GM18517 (cell line): ENCODE measurements at regions not wholly inside any gene's neighbourhood (a gene's known extent, or its start where the extent isn't known, plus 50 kb on each side); places are given as distances from the start of the nearest gene placed in this dataset.

ENCODE experiments used
- ATAC-seq: cut with Tn5 transposase; IDR thresholded peaks from one replicate; pipeline ENCODE4 v1.9.1; 2021; ENCODE audit warnings: mild to moderate bottlenecking, moderate library complexity; ENCODE audit not compliant: unreplicated experiment

DNA sequence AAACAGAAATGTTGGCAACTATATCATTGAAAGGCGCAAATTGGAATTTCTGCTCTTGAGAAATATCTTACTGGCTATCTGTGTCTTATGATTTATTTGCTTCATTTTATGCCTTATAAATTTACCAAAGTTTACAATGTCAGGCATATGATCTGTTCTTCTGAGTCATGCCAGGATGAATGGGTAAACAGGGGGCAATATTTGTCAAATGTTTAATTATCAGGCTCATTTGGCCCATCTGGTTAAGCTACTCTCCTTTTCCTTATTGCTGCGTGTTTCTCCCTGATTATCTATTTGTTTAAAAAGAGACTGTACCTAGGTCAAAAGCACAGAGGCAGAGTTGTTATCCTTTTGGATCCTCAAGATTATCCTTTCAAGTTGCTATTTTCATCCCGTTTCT is 903.8 kb upstream of the PCDH10 start:
- ATAC-seq, result no peak

- ATAC-seq, result no peak
Observed at GRCh38 chr4:132264176-132264575, 884.9 kb upstream of the PCDH10 start.

DNA sequence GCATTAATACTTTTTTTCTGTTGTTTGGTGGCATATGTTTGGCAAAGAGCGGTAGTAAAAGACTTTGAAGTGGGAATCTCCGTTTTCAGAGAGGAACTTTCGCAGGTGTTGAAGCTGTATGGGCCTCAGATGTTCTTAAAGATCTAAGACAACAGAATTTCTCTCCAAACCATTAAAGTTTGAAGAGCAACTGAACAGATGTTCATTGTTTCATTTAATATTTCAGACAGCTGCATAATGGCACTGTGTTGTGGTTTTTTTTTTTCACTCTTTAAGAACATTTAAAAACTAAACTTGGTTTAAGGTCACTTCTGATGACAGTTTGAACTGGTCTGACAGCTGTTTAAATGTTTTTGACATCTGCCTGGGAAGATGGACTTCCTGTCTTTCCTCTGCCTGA is 882.7 kb upstream of the PCDH10 start:
- ATAC-seq, result no peak

DNA sequence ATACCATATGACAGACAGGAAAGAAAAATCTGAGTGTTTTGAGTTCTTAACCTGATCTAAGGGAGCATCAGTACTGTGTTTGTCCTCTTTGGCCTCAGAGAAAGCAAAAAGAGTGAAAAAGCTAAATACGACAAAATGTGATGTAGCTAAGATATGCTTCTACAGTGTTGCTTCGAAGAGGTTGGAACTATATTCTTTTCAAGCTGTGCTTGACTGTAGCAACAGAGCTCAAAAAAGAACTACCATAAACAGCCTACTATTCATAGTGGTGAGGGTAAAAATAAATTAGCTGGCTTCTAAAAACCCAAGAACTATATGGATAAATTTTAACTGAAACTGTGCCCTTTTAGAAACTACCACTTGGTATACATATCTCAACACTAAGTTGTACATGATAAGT is 881.8 kb upstream of the PCDH10 start:
- no peak for ATAC-seq

DNA sequence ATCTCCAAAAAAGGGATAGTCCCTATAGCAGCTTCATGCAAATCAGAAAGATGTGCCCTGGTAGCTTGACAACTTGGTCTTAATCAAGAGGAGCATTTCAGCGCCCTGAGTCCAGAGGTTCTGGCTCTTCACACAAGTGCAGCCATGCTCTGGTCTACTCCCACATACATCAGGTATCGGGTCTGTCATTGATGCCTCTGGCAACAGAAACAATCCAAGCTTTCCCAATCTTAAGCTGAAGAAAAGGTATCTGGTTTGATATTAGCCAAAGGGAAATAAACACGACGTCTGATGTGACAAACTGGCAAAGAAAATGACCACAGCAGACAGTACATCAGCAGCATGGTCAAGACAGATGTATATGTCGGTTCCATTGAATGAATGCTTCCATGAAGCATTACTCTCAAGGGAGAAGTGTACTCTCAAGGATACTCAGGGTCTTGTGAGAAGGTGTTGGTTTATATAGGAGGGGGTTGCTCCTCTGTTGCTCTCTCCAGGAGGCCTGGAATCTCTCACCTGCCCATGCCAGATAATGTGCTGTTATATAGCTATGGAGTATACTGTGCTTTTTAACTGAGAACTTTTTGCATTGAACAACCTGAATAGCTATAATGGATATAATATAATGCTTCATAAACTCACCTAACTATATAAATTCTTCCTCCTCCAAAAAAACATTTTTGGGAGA is 879.6 kb upstream of the PCDH10 start:
- ATAC-seq, result no peak

DNA sequence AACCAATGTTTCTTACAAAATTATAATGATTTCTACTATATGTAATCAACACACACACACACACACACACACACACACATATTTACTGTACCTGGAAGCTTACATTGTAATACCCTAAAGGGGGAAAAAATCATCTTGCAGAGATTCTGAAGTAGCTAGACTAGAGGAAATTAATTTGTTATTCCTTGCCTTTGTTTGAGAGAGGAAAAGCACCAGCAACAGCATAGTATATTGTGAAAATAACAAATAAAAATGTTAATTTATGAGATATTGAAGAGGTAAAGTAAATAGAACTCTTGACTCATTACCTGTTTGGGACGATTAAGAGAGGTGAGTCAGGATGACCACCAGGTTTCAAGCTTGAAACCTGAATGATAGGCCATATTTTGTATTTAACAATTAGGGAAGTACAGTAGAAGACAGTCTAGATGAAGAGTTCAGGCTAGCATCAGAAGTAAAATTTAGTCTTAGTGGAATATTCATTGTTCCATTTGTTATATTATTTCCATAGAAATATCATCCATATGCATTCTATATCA is 873.4 kb upstream of the PCDH10 start:
- no peak for ATAC-seq

GRCh38 chr4:132276185-132276584 is 872.9 kb upstream of the PCDH10 start:
- ATAC-seq, result no peak

- ATAC-seq, result no peak
Observed at GRCh38 chr4:132276989-132277388, 872.1 kb upstream of the PCDH10 start.

- no peak for ATAC-seq
Observed at GRCh38 chr4:132281733-132282132, 867.4 kb upstream of the PCDH10 start.

GRCh38 chr4:132284910-132285426 is 864.1 kb upstream of the PCDH10 start:
- no peak for ATAC-seq

DNA sequence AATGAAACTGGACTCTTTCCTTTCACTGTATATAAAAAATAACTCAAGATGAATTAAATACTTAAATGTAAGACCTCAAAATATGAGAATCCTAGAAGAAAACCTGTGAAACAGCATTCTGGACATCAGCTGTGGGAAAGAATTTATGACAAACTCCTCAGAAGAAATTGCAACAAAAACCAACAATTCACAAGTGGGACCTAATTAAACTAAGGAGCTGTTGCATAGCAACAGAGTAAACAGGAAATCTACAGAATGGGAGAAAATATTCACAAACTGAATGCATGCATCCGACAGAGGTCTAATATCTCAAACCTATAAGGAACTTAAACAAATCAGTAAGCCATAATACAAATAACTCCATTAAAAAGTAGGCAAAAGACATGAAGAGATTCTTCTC is 851.7 kb upstream of the PCDH10 start:
- ATAC-seq, result no peak

GRCh38 chr4:132299841-132300240 is 849.3 kb upstream of the PCDH10 start:
- no peak for ATAC-seq

- ATAC-seq, result no peak
Observed at GRCh38 chr4:132312521-132312920, 836.6 kb upstream of the PCDH10 start.

GRCh38 chr4:132313852-132314251 is 835.2 kb upstream of the PCDH10 start:
- ATAC-seq, result no peak

- ATAC-seq, result no peak
Observed at GRCh38 chr4:132316738-132317137, 832.4 kb upstream of the PCDH10 start.

- no peak for ATAC-seq
Observed at GRCh38 chr4:132317923-132318322, 831.2 kb upstream of the PCDH10 start.

- no peak for ATAC-seq
Observed at GRCh38 chr4:132328761-132329160, 820.3 kb upstream of the PCDH10 start.

DNA sequence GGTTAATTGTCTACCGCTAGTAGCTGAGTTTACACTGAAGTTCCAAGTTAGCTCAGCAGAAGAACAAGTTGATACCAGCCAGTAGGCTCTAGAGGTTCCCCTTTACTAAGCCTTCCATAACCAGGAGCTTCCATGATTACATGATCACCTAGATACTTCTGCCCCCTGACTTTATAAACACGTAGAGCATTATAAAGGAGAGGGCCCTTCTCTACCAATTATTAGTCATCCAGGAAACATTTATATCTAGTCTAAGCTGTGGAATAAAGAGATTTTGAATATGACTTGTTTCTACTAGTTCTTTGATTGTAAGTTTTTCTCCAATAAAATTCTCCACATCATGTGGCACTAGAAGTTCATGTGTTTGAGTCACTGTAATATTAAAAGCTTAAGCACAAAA is 818.1 kb upstream of the PCDH10 start:
- ATAC-seq, result no peak

GRCh38 chr4:132332932-132333723 is 816.0 kb upstream of the PCDH10 start:
- ATAC-seq, result no peak

DNA sequence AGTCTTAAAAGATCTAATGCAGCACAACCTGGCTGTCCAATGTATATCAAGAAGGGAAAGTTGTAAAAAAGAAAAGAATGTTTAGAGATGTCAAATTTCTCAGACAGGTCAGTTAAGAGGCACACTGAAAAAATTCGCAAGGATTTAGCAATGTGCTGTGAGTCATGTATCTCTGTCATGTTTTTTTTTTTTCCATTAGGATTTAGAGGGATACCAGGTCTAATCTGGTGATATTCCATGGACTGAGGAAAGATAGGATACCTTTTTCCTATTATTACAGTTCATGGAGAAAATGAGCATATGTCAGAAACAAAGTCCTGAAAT is 815.4 kb upstream of the PCDH10 start:
- no peak for ATAC-seq

DNA sequence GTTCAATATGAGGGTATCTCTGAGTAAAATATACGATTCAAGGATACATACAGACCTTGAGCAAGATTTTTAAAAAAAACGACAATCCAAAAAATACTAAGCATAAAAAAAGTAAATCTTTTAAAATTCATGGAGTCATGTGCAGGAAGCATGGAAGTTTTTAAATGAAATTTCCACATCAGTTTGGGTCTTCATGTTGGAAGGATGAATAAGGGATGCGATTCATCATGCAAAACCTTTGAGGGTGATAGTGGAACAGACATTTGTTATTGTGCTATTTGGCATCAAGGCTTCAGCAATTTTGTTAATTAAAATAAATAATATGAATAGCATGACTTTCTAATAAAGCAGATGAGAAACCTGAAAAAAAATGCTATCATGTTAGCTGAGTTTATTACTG is 815.0 kb upstream of the PCDH10 start:
- ATAC-seq, result no peak
